ENCODE measurements at regions not wholly inside any gene's neighbourhood (a gene's known extent, or its start where the extent isn't known, plus 50 kb on each side); places are given as distances from the start of the nearest gene placed in this dataset.

DNA sequence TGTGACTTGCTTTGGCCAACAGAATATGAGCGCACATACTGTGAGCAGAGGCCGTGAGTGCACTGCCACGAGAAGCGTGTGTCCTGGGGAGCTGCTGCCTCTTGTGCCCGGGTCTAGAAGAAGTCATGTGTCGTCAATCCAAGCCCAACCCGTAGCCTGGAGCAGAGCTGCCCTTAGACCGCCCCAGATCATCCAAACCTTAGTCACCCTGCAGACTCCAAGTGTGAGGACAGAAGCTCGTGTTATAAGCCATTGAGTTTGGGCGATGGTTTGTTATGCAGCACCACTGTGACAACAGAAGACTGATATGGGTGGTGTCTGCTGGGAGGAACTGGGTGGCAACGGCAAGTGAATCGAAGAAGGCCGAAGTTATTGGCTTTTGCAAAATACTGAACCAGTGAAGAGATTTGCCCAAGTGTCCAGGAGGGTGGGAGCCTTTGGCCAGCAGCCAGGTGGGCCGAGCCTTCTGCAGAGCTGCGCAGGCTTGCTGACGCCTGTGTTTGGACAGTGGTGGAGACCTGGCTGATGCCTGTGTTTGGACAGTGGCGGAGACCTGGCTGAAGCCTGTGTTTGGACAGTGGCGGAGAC lies 101.3 kb upstream of the SULF2 start (continued):
- TF ChIP-seq SRSF4 (IDR thresholded peaks at IDR 0.05; ENCODE audit: low read depth, low read length, poor library complexity, severe bottlenecking) (no peak), ZNF615 (CRISPR knock-in tag; IDR thresholded peaks at IDR 0.05; ENCODE audit: borderline replicate concordance) (no peak), DNMT3B (CRISPR knock-in tag; conservative IDR thresholded peaks at IDR 0.05) (no peak), ZNF496 (CRISPR knock-in tag; IDR thresholded peaks at IDR 0.05; ENCODE audit: insufficient replicate concordance) (no peak), KDM4B (CRISPR knock-in tag; IDR thresholded peaks at IDR 0.05) (no peak), POLR2G (IDR thresholded peaks at IDR 0.05; ENCODE audit: low read depth, low read length) (no peak), ZNF367 (CRISPR knock-in tag; IDR thresholded peaks at IDR 0.05; ENCODE audit: borderline replicate concordance) (no peak), PRMT3 (CRISPR knock-in tag; IDR thresholded peaks at IDR 0.05; ENCODE audit: borderline replicate concordance, low read depth) (no peak), CAMTA2 (CRISPR knock-in tag; IDR thresholded peaks at IDR 0.05; ENCODE audit: borderline replicate concordance) (no peak), ARNT (IDR thresholded peaks at IDR 0.05) (no peak), ZBTB20 (CRISPR knock-in tag; IDR thresholded peaks at IDR 0.05; ENCODE audit: borderline replicate concordance, low read depth) (no peak), RFXAP (CRISPR knock-in tag; IDR thresholded peaks at IDR 0.05; ENCODE audit: borderline replicate concordance) (no peak), NFIB (CRISPR knock-in tag; IDR thresholded peaks at IDR 0.05; ENCODE audit: borderline replicate concordance) (0 out of 2 replicates have a peak, but pooled peaks have one; percentile 43), CHD2 (IDR thresholded peaks at IDR 0.05; ENCODE audit: low read depth, low read length) (no peak), ZFY (CRISPR knock-in tag; IDR thresholded peaks at IDR 0.05) (no peak), CREB1 (IDR thresholded peaks at IDR 0.05) (no peak), CREB1 (CRISPR knock-in tag; IDR thresholded peaks at IDR 0.05) (no peak), LCORL (IDR thresholded peaks at IDR 0.05) (no peak), LCORL (CRISPR knock-in tag; IDR thresholded peaks at IDR 0.05) (peak; percentile 41; the same call in 1 of the 2 replicates), SNRNP70 (IDR thresholded peaks at IDR 0.05; ENCODE audit: low read depth, low read length) (no peak), HMG20A (CRISPR knock-in tag; IDR thresholded peaks at IDR 0.05; ENCODE audit: borderline replicate concordance) (no peak), NR2C2 (CRISPR knock-in tag; IDR thresholded peaks at IDR 0.05; ENCODE audit: borderline replicate concordance) (no peak)
- TF ChIP-seq, protein P1, sequence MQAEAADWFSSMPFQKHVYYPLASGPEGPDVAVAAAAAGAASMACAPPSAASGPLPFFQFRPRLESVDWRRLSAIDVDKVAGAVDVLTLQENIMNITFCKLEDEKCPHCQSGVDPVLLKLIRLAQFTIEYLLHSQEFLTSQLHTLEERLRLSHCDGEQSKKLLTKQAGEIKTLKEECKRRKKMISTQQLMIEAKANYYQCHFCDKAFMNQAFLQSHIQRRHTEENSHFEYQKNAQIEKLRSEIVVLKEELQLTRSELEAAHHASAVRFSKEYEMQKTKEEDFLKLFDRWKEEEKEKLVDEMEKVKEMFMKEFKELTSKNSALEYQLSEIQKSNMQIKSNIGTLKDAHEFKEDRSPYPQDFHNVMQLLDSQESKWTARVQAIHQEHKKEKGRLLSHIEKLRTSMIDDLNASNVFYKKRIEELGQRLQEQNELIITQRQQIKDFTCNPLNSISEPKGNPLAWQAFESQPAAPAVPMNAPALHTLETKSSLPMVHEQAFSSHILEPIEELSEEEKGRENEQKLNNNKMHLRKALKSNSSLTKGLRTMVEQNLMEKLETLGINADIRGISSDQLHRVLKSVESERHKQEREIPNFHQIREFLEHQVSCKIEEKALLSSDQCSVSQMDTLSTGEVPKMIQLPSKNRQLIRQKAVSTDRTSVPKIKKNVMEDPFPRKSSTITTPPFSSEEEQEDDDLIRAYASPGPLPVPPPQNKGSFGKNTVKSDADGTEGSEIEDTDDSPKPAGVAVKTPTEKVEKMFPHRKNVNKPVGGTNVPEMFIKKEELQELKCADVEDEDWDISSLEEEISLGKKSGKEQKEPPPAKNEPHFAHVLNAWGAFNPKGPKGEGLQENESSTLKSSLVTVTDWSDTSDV (CRISPR knock-in tag; IDR thresholded peaks at IDR 0.05): peak; percentile 72; the same call in 1 of the 2 replicates
- TF ChIP-seq, protein P2, sequence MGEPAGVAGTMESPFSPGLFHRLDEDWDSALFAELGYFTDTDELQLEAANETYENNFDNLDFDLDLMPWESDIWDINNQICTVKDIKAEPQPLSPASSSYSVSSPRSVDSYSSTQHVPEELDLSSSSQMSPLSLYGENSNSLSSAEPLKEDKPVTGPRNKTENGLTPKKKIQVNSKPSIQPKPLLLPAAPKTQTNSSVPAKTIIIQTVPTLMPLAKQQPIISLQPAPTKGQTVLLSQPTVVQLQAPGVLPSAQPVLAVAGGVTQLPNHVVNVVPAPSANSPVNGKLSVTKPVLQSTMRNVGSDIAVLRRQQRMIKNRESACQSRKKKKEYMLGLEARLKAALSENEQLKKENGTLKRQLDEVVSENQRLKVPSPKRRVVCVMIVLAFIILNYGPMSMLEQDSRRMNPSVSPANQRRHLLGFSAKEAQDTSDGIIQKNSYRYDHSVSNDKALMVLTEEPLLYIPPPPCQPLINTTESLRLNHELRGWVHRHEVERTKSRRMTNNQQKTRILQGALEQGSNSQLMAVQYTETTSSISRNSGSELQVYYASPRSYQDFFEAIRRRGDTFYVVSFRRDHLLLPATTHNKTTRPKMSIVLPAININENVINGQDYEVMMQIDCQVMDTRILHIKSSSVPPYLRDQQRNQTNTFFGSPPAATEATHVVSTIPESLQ (CRISPR knock-in tag; conservative IDR thresholded peaks at IDR 0.05): no peak
- TF ChIP-seq, protein P3, sequence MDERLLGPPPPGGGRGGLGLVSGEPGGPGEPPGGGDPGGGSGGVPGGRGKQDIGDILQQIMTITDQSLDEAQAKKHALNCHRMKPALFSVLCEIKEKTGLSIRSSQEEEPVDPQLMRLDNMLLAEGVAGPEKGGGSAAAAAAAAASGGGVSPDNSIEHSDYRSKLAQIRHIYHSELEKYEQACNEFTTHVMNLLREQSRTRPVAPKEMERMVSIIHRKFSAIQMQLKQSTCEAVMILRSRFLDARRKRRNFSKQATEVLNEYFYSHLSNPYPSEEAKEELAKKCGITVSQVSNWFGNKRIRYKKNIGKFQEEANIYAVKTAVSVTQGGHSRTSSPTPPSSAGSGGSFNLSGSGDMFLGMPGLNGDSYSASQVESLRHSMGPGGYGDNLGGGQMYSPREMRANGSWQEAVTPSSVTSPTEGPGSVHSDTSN (CRISPR knock-in tag; IDR thresholded peaks at IDR 0.05): no peak
- TF ChIP-seq, protein P4, sequence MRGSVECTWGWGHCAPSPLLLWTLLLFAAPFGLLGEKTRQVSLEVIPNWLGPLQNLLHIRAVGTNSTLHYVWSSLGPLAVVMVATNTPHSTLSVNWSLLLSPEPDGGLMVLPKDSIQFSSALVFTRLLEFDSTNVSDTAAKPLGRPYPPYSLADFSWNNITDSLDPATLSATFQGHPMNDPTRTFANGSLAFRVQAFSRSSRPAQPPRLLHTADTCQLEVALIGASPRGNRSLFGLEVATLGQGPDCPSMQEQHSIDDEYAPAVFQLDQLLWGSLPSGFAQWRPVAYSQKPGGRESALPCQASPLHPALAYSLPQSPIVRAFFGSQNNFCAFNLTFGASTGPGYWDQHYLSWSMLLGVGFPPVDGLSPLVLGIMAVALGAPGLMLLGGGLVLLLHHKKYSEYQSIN (CRISPR knock-in tag; IDR thresholded peaks at IDR 0.05; ENCODE audit: borderline replicate concordance): no peak
